ENCODE measurements at regions not wholly inside any gene's neighbourhood (a gene's known extent, or its start where the extent isn't known, plus 50 kb on each side); places are given as distances from the start of the nearest gene placed in this dataset.

DNA sequence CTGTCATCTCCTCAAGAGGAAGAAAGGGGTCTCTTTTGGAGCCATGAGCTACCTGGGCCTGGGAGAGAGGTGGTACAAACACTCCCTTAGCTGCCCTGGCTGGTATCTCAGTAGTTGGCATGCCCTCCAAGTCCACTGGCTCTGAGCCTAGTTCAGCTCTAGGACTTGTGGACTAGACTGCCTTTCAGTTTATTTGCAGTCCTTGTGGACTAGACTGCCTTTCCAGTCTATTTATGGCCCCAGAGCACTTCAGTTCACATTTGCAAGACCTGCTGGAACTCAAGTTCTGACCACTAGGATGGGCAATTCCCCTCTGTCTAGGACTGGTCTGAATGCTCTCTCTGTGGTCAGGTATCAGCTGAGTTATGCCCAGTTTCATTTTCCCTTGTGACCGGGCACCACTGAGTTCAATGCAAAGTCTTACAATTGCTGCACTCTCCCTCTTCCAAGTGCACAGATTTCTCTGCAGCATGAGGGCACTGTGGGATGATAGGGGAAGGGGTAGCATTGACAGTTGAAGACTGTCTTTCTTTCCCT, 1019.0 kb downstream of the TAF11L14 start:
- TF ChIP-seq, protein P1, sequence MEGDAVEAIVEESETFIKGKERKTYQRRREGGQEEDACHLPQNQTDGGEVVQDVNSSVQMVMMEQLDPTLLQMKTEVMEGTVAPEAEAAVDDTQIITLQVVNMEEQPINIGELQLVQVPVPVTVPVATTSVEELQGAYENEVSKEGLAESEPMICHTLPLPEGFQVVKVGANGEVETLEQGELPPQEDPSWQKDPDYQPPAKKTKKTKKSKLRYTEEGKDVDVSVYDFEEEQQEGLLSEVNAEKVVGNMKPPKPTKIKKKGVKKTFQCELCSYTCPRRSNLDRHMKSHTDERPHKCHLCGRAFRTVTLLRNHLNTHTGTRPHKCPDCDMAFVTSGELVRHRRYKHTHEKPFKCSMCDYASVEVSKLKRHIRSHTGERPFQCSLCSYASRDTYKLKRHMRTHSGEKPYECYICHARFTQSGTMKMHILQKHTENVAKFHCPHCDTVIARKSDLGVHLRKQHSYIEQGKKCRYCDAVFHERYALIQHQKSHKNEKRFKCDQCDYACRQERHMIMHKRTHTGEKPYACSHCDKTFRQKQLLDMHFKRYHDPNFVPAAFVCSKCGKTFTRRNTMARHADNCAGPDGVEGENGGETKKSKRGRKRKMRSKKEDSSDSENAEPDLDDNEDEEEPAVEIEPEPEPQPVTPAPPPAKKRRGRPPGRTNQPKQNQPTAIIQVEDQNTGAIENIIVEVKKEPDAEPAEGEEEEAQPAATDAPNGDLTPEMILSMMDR (IDR thresholded peaks at IDR 0.05; ENCODE audit: low read depth, low read length, poor library complexity, severe bottlenecking) = no peak
- no peak for TF ChIP-seq EZH2phosphoT487 (IDR thresholded peaks at IDR 0.05; ENCODE audit: borderline replicate concordance, low read length)
